Colonic mucosa (tissue), 4 donors: ENCODE measurements at regions not wholly inside any gene's neighbourhood (a gene's known extent, or its start where the extent isn't known, plus 50 kb on each side); places are given as distances from the start of the nearest gene placed in this dataset.

ENCODE experiments used
- DNase-seq: peaks from one replicate; pipeline ENCODE4 v3.0.0-alpha.2; 2020
- H3K27ac ChIP-seq: fragments of 200-600 bp; one replicate; pipeline ENCODE4 v1.8.0; 2021
- H3K27me3 ChIP-seq: fragments of 200-600 bp; one replicate; pipeline ENCODE4 v1.8.0; 2021
- H3K36me3 ChIP-seq: fragments of 200-600 bp; one replicate; pipeline ENCODE4 v1.8.0; 2021
- H3K4me1 ChIP-seq: fragments of 200-600 bp; one replicate; pipeline ENCODE4 v1.8.0; 2021; ENCODE audit warnings: mild to moderate bottlenecking
- H3K4me3 ChIP-seq: fragments of 200-600 bp; one replicate; pipeline ENCODE4 v1.8.0; 2021
- H3K9ac ChIP-seq, 2 donors: one replicate each; pipeline ENCODE4 v1.7.0; 2013; ENCODE audit warnings: control low read depth in 2 of 2, low read depth in 2 of 2, low read length in 2 of 2
- H3K9me3 ChIP-seq: fragments of 200-600 bp; one replicate; pipeline ENCODE4 v1.8.0; 2021
- intact Hi-C: fragments of 100-400 bp; cut with DNase I; formaldehyde crosslinking; loops from one replicate; pipeline ENCODE4 v1.14.1; 2022
- TF ChIP-seq, protein P1 (sequence below): fragments of 200-600 bp; IDR thresholded peaks from one replicate; pipeline ENCODE4 v1.8.0; 2022; ENCODE audit warnings: antibody characterized with exemption, mild to moderate bottlenecking
- donor health status: healthy.
- donor health status: DM: no; HTN: no; CAD: no.
- donor health status: DM: no; HTN: no; CAD: no.

DNA sequence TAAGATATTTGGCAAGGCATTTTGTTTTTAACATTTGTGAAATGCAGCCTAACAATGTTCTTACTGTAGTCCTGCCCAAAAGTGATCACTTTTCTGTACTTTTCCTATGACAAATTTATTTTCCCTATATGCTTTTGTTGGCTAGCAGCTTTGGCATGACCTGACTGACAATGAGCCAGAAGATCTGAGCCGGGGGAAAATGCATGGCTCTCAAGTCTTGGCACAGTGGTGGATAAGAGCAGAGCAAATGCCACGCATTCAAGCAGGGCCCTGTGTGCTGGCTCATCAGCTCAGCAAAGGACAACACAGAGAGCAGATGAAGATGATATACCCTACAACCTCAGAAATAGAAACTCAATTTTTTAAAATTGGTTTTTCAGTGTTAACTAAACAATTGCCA lies 187.3 kb downstream of the ANAPC10 start:
- H3K27ac ChIP-seq = no peak overlapping the region
- intact Hi-C loops = no loop called here
- no peaks in the 10 kb centered on the region for H3K9me3 ChIP-seq
- H3K4me3 ChIP-seq = no peak overlapping the region
- no peak overlapping the region for H3K9ac ChIP-seq
- no peaks in the 10 kb centered on the region for H3K27me3 ChIP-seq
- no peak for DNase-seq
- H3K36me3 ChIP-seq = no peaks in the 10 kb centered on the region
- TF ChIP-seq, protein P1, sequence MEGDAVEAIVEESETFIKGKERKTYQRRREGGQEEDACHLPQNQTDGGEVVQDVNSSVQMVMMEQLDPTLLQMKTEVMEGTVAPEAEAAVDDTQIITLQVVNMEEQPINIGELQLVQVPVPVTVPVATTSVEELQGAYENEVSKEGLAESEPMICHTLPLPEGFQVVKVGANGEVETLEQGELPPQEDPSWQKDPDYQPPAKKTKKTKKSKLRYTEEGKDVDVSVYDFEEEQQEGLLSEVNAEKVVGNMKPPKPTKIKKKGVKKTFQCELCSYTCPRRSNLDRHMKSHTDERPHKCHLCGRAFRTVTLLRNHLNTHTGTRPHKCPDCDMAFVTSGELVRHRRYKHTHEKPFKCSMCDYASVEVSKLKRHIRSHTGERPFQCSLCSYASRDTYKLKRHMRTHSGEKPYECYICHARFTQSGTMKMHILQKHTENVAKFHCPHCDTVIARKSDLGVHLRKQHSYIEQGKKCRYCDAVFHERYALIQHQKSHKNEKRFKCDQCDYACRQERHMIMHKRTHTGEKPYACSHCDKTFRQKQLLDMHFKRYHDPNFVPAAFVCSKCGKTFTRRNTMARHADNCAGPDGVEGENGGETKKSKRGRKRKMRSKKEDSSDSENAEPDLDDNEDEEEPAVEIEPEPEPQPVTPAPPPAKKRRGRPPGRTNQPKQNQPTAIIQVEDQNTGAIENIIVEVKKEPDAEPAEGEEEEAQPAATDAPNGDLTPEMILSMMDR = no peak
- no peaks in the 10 kb centered on the region for H3K4me1 ChIP-seq
